H1 (cell line): ENCODE measurements at regions not wholly inside any gene's neighbourhood (a gene's known extent, or its start where the extent isn't known, plus 50 kb on each side); places are given as distances from the start of the nearest gene placed in this dataset.

Experiments used
- CTCF ChIA-PET: fragments of 300-600 bp; sonication (Branson Sonifier 250); formaldehyde crosslinking; loops from one replicate; lab custom pipeline; 2021; ENCODE audit not compliant: partially characterized antibody; lab: Charles Lee
- POLR2A ChIA-PET: fragments of 300-600 bp; sonication (Branson Sonifier 250); formaldehyde crosslinking; loops from one replicate; lab custom pipeline; 2021; ENCODE audit warnings: inconsistent platforms; ENCODE audit not compliant: partially characterized antibody; lab: Charles Lee
- DNase-seq, 2 experiments: peaks; one replicate each; pipeline versions ENCODE4 v3.0.0 to v3.0.0-alpha.2; 2010 to 2022; ENCODE audit warnings: low spot score in 2 of 2, low read depth in 1 of 2, mixed read lengths in 1 of 2
- FAIRE-seq: peaks from 2 replicates; lab custom pipeline; 2011; peaks lifted over from hg19 to GRCh38; lab: Jason Lieb, UNC
- H2AFZ ChIP-seq: 2 replicates; pipeline ENCODE4 v1.8.1; 2012; ENCODE audit warnings: low read length, inconsistent platforms
- H2AK5ac ChIP-seq: 2 replicates; pipeline ENCODE4 v1.6.1; 2013; ENCODE audit warnings: low read depth, low read length
- H2BK120ac ChIP-seq: replicated peaks from 2 replicates; pipeline ENCODE3; 2013; ENCODE audit warnings: low read depth, low read length, inconsistent platforms
- H2BK12ac ChIP-seq: 2 replicates; pipeline ENCODE4 v1.6.1; 2013; ENCODE audit warnings: low read depth, low read length
- H2BK15ac ChIP-seq: 2 replicates; pipeline ENCODE4 v1.6.1; 2013; ENCODE audit warnings: low read length
- H2BK20ac ChIP-seq: 2 replicates; pipeline ENCODE4 v1.6.1; 2013; ENCODE audit warnings: low read length
- H2BK5ac ChIP-seq: 2 replicates; pipeline ENCODE4 v1.6.1; 2013; ENCODE audit warnings: low read depth, low read length
- H3K14ac ChIP-seq: 2 replicates; pipeline ENCODE4 v1.6.1; 2013; ENCODE audit warnings: inconsistent platforms; ENCODE audit not compliant: insufficient read length
- H3K18ac ChIP-seq: 2 replicates; pipeline ENCODE4 v1.6.1; 2013; ENCODE audit warnings: low read length; ENCODE audit errors: extremely low read depth
- H3K23ac ChIP-seq: 2 replicates; pipeline ENCODE4 v1.6.1; 2013; ENCODE audit warnings: inconsistent platforms; ENCODE audit not compliant: insufficient read length
- H3K23me2 ChIP-seq: 2 replicates; pipeline ENCODE4 v1.6.1; 2013; ENCODE audit warnings: low read depth, low read length
- H3K27ac ChIP-seq: 2 replicates; pipeline ENCODE4 v1.6.1; 2011; ENCODE audit warnings: low read depth, low read length, inconsistent platforms
- H3K27me3 ChIP-seq, 4 experiments: replicated peaks in 1 of 4; 1 replicate in 1 of 4; 2 replicates in 3 of 4; pipeline versions ENCODE4 v1.6.1 to v1.8.1; 2011 to 2013; ENCODE audit warnings: low read length in 3 of 4, mild to moderate bottlenecking in 3 of 4, inconsistent platforms in 2 of 4, mixed read lengths in 2 of 4, moderate library complexity in 1 of 4; ENCODE audit not compliant: control insufficient read depth in 3 of 4, insufficient read depth in 3 of 4; ENCODE audit errors: extremely low read depth in 1 of 4
- H3K36me3 ChIP-seq, 4 experiments: 2 replicates each; pipeline versions ENCODE4 v1.6.1 to v1.8.1; 2011 to 2013; ENCODE audit warnings: mild to moderate bottlenecking in 4 of 4, low read length in 3 of 4, moderate library complexity in 2 of 4, control low read depth in 1 of 4, inconsistent platforms in 1 of 4; ENCODE audit not compliant: insufficient read depth in 4 of 4, control insufficient read depth in 2 of 4
- H3K4ac ChIP-seq: replicated peaks from 2 replicates; pipeline ENCODE3; 2013; ENCODE audit warnings: low read length, low read depth, mixed read lengths, inconsistent platforms; ENCODE audit not compliant: insufficient read length
- H3K4me1 ChIP-seq, 4 experiments: replicated peaks in 1 of 4; 1 replicate in 1 of 4; 2 replicates in 3 of 4; pipeline versions ENCODE4 v1.6.1 to v1.8.1; 2011 to 2013; ENCODE audit warnings: low read length in 3 of 4, inconsistent platforms in 2 of 4, mixed read lengths in 1 of 4; ENCODE audit not compliant: insufficient read depth in 4 of 4, control insufficient read depth in 3 of 4
- H3K4me2 ChIP-seq, 2 experiments: 2 replicates each; pipeline versions ENCODE4 v1.6.1 to v1.8.1; 2011 to 2013; ENCODE audit warnings: low read depth in 2 of 2, low read length in 2 of 2, control low read depth in 1 of 2, inconsistent platforms in 1 of 2, mild to moderate bottlenecking in 1 of 2; ENCODE audit not compliant: insufficient read depth in 1 of 2
- H3K4me3 ChIP-seq, 4 experiments: fragments of 200-600, 300-600 bp in 1 of 4; sonication (generic), shearing (Covaris generic), sonication (Bioruptor Twin) in 1 of 4; 2 replicates each; pipeline versions ENCODE4 v1.5.1 to v1.8.1; 2011 to 2016; ENCODE audit warnings: low read length in 4 of 4, low read depth in 3 of 4, control low read depth in 2 of 4, inconsistent platforms in 2 of 4, mild to moderate bottlenecking in 2 of 4, mixed read lengths in 1 of 4, moderate library complexity in 1 of 4; ENCODE audit not compliant: insufficient read depth in 2 of 4; ENCODE audit errors: extremely low read depth in 1 of 4
- H3K56ac ChIP-seq: replicated peaks from 2 replicates; pipeline ENCODE3; 2013; ENCODE audit warnings: low read depth, mild to moderate bottlenecking, mixed read lengths, low read length, inconsistent platforms; ENCODE audit not compliant: insufficient read length
- H3K79me1 ChIP-seq: 2 replicates; pipeline ENCODE4 v1.6.1; 2013; ENCODE audit warnings: low read depth, low read length, control low read depth
- H3K79me2 ChIP-seq, 2 experiments: 2 replicates each; pipeline versions ENCODE4 v1.6.1 to v1.8.1; 2012 to 2013; ENCODE audit warnings: low read length in 2 of 2, mild to moderate bottlenecking in 2 of 2, inconsistent platforms in 1 of 2; ENCODE audit not compliant: insufficient read depth in 2 of 2, control insufficient read depth in 1 of 2
- H3K9ac ChIP-seq, 4 experiments: replicated peaks in 1 of 4; 1 replicate in 1 of 4; 2 replicates in 3 of 4; pipeline versions ENCODE4 v1.6.1 to v1.8.1; 2011 to 2013; ENCODE audit warnings: low read depth in 3 of 4, low read length in 3 of 4, control low read depth in 2 of 4, mild to moderate bottlenecking in 2 of 4, moderate library complexity in 2 of 4, inconsistent platforms in 1 of 4; ENCODE audit errors: extremely low read depth in 1 of 4
- H3K9me3 ChIP-seq, 2 experiments: 2 replicates each; pipeline versions ENCODE4 v1.6.1 to v1.8.1; 2012 to 2013; ENCODE audit warnings: mild to moderate bottlenecking in 2 of 2, moderate library complexity in 2 of 2, control low read depth in 1 of 2, inconsistent platforms in 1 of 2, low read depth in 1 of 2, low read length in 1 of 2, mixed read lengths in 1 of 2; ENCODE audit not compliant: insufficient read depth in 2 of 2
- H4K20me1 ChIP-seq, 2 experiments: replicated peaks in 1 of 2; 2 replicates each; pipeline versions ENCODE3 to v1.8.1; 2011 to 2013; ENCODE audit warnings: inconsistent platforms in 2 of 2, low read length in 2 of 2, mild to moderate bottlenecking in 1 of 2; ENCODE audit not compliant: insufficient read depth in 2 of 2, control insufficient read depth in 1 of 2
- H4K5ac ChIP-seq: 2 replicates; pipeline ENCODE4 v1.6.1; 2013; ENCODE audit warnings: low read length, low read depth, mixed read lengths, inconsistent platforms; ENCODE audit not compliant: insufficient read length
- H4K8ac ChIP-seq: 2 replicates; pipeline ENCODE4 v1.8.0; 2013; ENCODE audit warnings: mild to moderate bottlenecking, moderate library complexity, low read length, inconsistent platforms; ENCODE audit not compliant: insufficient read depth; ENCODE audit errors: extremely low read depth
- H4K91ac ChIP-seq: replicated peaks from 2 replicates; pipeline ENCODE3; 2013; ENCODE audit warnings: low read length, mixed read lengths, inconsistent platforms; ENCODE audit not compliant: insufficient read length
- ATF3 ChIP-seq: IDR thresholded peaks from 2 replicates; pipeline ENCODE4 v1.6.1; 2011; ENCODE audit warnings: low read depth, mild to moderate bottlenecking, low read length; ENCODE audit not compliant: insufficient read depth
- CBX5 ChIP-seq: fragments of 300-800, 300-1000 bp; sonication (generic); IDR thresholded peaks from 2 replicates; pipeline ENCODE4 v1.7.1; 2016; ENCODE audit warnings: antibody characterized with exemption, low read length, low read depth
- CTBP2 ChIP-seq: IDR thresholded peaks from 2 replicates; pipeline ENCODE4 v1.7.0; 2011; ENCODE audit warnings: borderline replicate concordance, mild to moderate bottlenecking, moderate library complexity, mixed read lengths, low read length; ENCODE audit not compliant: insufficient read depth, insufficient read length
- NRF1 ChIP-seq: IDR thresholded peaks from 2 replicates; pipeline ENCODE4 v1.6.1; 2011; ENCODE audit warnings: mild to moderate bottlenecking, low read depth, low read length, improper control_type of control experiment
- PHF8 ChIP-seq: fragments of 200-600 bp; sonication (generic); conservative IDR thresholded peaks from 2 replicates; pipeline ENCODE4 v1.7.1; 2012; ENCODE audit warnings: low read depth, mild to moderate bottlenecking, inconsistent platforms, low read length, moderate library complexity
- RFX5 ChIP-seq: IDR thresholded peaks from 2 replicates; pipeline ENCODE4 v1.6.1; 2011; ENCODE audit warnings: low read depth, low read length, improper control_type of control experiment, borderline replicate concordance
- RNF2 ChIP-seq: fragments of 200-900, 300-1000 bp; sonication (generic); IDR thresholded peaks from 2 replicates; pipeline ENCODE4 v1.7.1; 2016; ENCODE audit warnings: borderline replicate concordance, low read depth, mild to moderate bottlenecking, antibody characterized with exemption, low read length; ENCODE audit not compliant: poor library complexity, severe bottlenecking; ENCODE audit errors: missing control alignments
- SAP30 ChIP-seq: fragments of 300-600 bp; sonication (generic); IDR thresholded peaks from 2 replicates; pipeline ENCODE4 v1.7.1; 2012; ENCODE audit warnings: low read length, moderate library complexity, mild to moderate bottlenecking, inconsistent platforms; ENCODE audit not compliant: insufficient read depth, insufficient replicate concordance
- SIN3A ChIP-seq, 2 experiments: IDR thresholded peaks in 1 of 2; conservative IDR thresholded peaks in 1 of 2; 2 replicates each; pipeline ENCODE4 v1.6.1; 2011 to 2012; ENCODE audit warnings: low read length in 2 of 2, improper control_type of control experiment in 1 of 2, low read depth in 1 of 2, mild to moderate bottlenecking in 1 of 2
- SIRT6 ChIP-seq: IDR thresholded peaks from one replicate; pipeline ENCODE4 v1.7.1; 2012; ENCODE audit warnings: low read length, inconsistent platforms
- SIX5 ChIP-seq: IDR thresholded peaks from 2 replicates; pipeline ENCODE4 v1.6.1; 2011; ENCODE audit warnings: mild to moderate bottlenecking, low read depth, low read length
- SRF ChIP-seq: IDR thresholded peaks from 2 replicates; pipeline ENCODE4 v1.6.1; 2011; ENCODE audit warnings: mild to moderate bottlenecking, low read depth, low read length, moderate library complexity
- WGBS, 2 experiments: shearing (Covaris generic) in 1 of 2; methylation state at CpG; one replicate each; pipeline versions ENCODE4 v1.1.6 to v1.1.7; 2013 to 2015; ENCODE audit warnings: low lambda C conversion rate in 2 of 2, mixed read lengths in 2 of 2, inconsistent platforms in 1 of 2, low coverage in 1 of 2, missing lambda C conversion rate in 1 of 2; ENCODE audit not compliant: insufficient replicate concordance in 2 of 2, insufficient coverage in 1 of 2, insufficient read length in 1 of 2; ENCODE audit errors: extremely low coverage in 1 of 2, missing lambda C conversion rate in 1 of 2; 5-methylcytosine and 5-hydroxymethylcytosine counted together

DNA sequence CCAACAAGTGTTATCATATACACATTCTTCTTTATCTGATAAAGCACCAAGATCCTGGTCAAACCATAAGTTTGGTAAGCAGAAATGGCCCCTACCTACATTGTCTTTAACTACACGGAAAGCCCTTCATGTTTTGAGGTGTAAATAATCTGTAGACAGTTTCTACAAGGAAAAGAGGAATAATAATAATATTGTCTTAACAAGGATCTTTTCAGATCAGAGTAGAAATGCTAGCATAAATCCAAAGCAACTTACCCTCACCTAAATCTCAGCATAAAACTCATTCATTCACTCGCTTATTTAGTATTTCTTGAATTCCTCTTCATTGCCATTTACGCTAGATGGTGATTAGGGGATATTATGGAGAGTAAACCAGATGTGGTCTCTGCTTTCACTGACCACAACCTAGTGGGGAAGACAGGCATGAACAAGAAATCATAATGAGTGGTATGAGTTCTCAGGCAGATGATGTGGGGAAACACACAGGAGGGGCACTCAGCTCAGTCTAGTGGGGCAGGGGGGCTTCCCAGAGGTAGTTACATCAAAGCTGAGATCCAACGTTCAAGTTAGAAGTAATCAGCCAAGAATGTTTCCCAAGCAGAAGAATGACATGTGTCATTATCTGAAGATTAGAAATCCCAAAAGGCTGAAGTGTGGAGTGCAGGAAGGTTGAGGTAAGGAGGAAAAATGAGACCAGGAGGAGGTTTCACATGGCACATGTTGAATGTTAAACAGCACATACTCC, 65.4 kb upstream of the ZC3H12C start:
- no peak overlapping the region for H2AFZ ChIP-seq
- no peak for DNase-seq
- H2BK20ac ChIP-seq = no peak overlapping the region
- no peaks in the 10 kb centered on the region for H4K20me1 ChIP-seq
- H3K36me3 ChIP-seq = no peaks in the 10 kb centered on the region
- H3K9ac ChIP-seq = no peak overlapping the region
- H2BK5ac ChIP-seq = no peak overlapping the region
- WGBS, 2 experiments = 88% methylated on average over 4 of the region's 4 CpGs; no CpG with 5 or more reads in 1 of the 2 experiments
- no peak overlapping the region for H3K27ac ChIP-seq
- H3K23me2 ChIP-seq = no peaks in the 10 kb centered on the region
- POLR2A ChIA-PET = interaction anchor here (1.9 kb wide), 1 partner anchor 11 kb away, joined by 6 read pairs; no protein-coding TSS in a partner anchor
- no peak for FAIRE-seq
- no peak overlapping the region for H2AK5ac ChIP-seq
- H3K9me3 ChIP-seq = no peaks in the 10 kb centered on the region
- H2BK12ac ChIP-seq = no peak overlapping the region
- H3K4me2 ChIP-seq = no peak overlapping the region
- H3K18ac ChIP-seq = no peak overlapping the region
- H3K79me1 ChIP-seq = no peaks in the 10 kb centered on the region
- no peaks in the 10 kb centered on the region for H3K4me1 ChIP-seq
- no peak overlapping the region for H4K5ac ChIP-seq
- H3K27me3 ChIP-seq = peaks cover 0 to 1% (median 0%) of the 10 kb centered on the region in 4 experiments; a peak in 1 of 7 replicates
- no peak overlapping the region for H2BK120ac ChIP-seq
- H3K14ac ChIP-seq = no peak overlapping the region
- H2BK15ac ChIP-seq = no peak overlapping the region
- H4K91ac ChIP-seq = no peak overlapping the region
- H4K8ac ChIP-seq = no peak overlapping the region; the same call in 1 of the 2 replicates
- no peak overlapping the region for H3K23ac ChIP-seq
- H3K79me2 ChIP-seq = no peaks in the 10 kb centered on the region
- CTCF ChIA-PET = no interaction called here
- H3K4me3 ChIP-seq = no peak overlapping the region
- no peak overlapping the region for H3K56ac ChIP-seq
- H3K4ac ChIP-seq = no peak overlapping the region
- no peak for TF ChIP-seq RFX5
- TF ChIP-seq CBX5 = no peak
- TF ChIP-seq ATF3 = no peak
- no peak for TF ChIP-seq SRF
- TF ChIP-seq SIX5 = no peak
- no peak for TF ChIP-seq SIRT6
- no peak for TF ChIP-seq CTBP2
- TF ChIP-seq PHF8 = no peak
- TF ChIP-seq RNF2 = no peak
- TF ChIP-seq SIN3A (conservative IDR thresholded peaks at IDR 0.05 in 1 of 2, IDR thresholded peaks at IDR 0.05 in 1 of 2; ENCODE audit: low read depth in 1 of 2, low read length in 2 of 2) = no peak
- no peak for TF ChIP-seq SAP30
- TF ChIP-seq NRF1 = no peak
